Lower lobe of right lung (tissue), 2 donors: ENCODE measurements at regions not wholly inside any gene's neighbourhood (a gene's known extent, or its start where the extent isn't known, plus 50 kb on each side); places are given as distances from the start of the nearest gene placed in this dataset.
"Not testable (repeated sequence)": the region's sequence is repeated elsewhere in the genome, so short reads cannot be mapped to it uniquely, and the experiment has no call there.

ENCODE experiments used
- ATAC-seq, 2 donors: fragments of 200-7000 bp; cut with Tn5 transposase; one replicate each; pipeline ENCODE4 v1.9.1; 2020 to 2022; ENCODE audit warnings: mild to moderate bottlenecking in 2 of 2, moderate library complexity in 2 of 2
- DNase-seq: peaks from one replicate; pipeline ENCODE4 v3.0.0-alpha.2; 2020
- H3K27ac ChIP-seq: fragments of 200-600 bp; one replicate; pipeline ENCODE4 v1.8.0; 2022
- H3K27me3 ChIP-seq: fragments of 200-600 bp; one replicate; pipeline ENCODE4 v1.8.0; 2022; ENCODE audit warnings: low read depth
- H3K36me3 ChIP-seq: fragments of 200-600 bp; one replicate; pipeline ENCODE4 v1.8.0; 2022; ENCODE audit warnings: mild to moderate bottlenecking
- H3K4me1 ChIP-seq: fragments of 200-600 bp; one replicate; pipeline ENCODE4 v1.8.0; 2022
- H3K4me3 ChIP-seq: fragments of 200-600 bp; one replicate; pipeline ENCODE4 v1.8.0; 2022; ENCODE audit warnings: mild to moderate bottlenecking
- H3K9me3 ChIP-seq: fragments of 200-600 bp; one replicate; pipeline ENCODE4 v1.8.0; 2022
- intact Hi-C: fragments of 100-400 bp; cut with DNase I; formaldehyde crosslinking; loops from one replicate; pipeline ENCODE4 v1.11.0; 2022
- TF ChIP-seq, protein P1 (sequence below): fragments of 200-600 bp; IDR thresholded peaks from one replicate; pipeline ENCODE4 v1.8.0; 2022; ENCODE audit warnings: antibody characterized with exemption, mild to moderate bottlenecking
- donor health status: DM: no; HTN: yes; CAD: no; lungs with severe emphysema.

DNA sequence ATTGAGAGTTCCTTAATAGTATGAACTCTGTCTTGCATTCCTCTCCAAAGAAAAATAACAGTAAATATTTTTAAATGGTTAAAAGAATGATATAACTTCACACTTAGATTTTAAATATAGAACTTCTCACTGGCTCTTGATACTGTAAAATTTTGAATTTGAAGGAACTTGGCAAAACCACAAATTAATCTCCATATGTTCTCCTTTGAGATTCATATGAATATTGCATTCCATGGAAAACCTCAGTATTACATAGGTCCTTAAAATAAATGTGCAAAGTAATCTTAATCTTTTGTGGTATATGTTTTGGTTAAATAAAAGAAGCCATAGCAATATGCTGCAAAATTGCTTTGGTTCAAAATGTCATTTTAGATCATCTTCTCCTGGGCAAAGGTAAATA lies 1137.6 kb upstream of the LRRTM3 start:
- no peak overlapping the region for H3K27ac ChIP-seq
- H3K4me1 ChIP-seq: no peaks in the 10 kb centered on the region
- intact Hi-C loops: no loop called here
- no peaks in the 10 kb centered on the region for H3K36me3 ChIP-seq
- H3K4me3 ChIP-seq: no peak overlapping the region
- H3K27me3 ChIP-seq: no peaks in the 10 kb centered on the region
- DNase-seq: no peak
- TF ChIP-seq, protein P1, sequence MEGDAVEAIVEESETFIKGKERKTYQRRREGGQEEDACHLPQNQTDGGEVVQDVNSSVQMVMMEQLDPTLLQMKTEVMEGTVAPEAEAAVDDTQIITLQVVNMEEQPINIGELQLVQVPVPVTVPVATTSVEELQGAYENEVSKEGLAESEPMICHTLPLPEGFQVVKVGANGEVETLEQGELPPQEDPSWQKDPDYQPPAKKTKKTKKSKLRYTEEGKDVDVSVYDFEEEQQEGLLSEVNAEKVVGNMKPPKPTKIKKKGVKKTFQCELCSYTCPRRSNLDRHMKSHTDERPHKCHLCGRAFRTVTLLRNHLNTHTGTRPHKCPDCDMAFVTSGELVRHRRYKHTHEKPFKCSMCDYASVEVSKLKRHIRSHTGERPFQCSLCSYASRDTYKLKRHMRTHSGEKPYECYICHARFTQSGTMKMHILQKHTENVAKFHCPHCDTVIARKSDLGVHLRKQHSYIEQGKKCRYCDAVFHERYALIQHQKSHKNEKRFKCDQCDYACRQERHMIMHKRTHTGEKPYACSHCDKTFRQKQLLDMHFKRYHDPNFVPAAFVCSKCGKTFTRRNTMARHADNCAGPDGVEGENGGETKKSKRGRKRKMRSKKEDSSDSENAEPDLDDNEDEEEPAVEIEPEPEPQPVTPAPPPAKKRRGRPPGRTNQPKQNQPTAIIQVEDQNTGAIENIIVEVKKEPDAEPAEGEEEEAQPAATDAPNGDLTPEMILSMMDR: no peak
- no peaks in the 10 kb centered on the region for H3K9me3 ChIP-seq
- ATAC-seq: no peak

DNA sequence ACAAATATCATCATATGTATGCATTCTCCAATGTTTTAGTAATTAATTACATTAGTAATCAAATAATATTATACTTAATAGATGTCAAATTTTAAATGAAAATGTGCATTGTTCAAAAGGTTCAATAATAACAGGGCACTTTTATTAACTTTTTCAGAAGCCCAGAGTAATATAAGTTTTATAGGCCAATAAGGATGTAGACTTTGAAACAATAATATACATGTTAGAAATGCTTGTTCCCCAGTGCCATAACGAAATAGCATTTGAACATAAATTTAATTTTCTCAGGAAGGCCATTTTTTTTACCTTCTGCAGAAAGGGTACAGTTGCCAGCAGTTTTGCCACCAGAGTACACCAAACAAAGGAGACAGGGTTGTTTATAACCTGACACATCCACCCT lies 1133.9 kb upstream of the LRRTM3 start:
- intact Hi-C loops: no loop called here
- no peak overlapping the region for H3K27ac ChIP-seq
- no peaks in the 10 kb centered on the region for H3K9me3 ChIP-seq
- ATAC-seq (no peak), DNase-seq (no peak)
- TF ChIP-seq, protein P1: no peak
- H3K36me3 ChIP-seq: no peaks in the 10 kb centered on the region
- H3K4me3 ChIP-seq: no peak overlapping the region
- no peaks in the 10 kb centered on the region for H3K4me1 ChIP-seq
- no peaks in the 10 kb centered on the region for H3K27me3 ChIP-seq

DNA sequence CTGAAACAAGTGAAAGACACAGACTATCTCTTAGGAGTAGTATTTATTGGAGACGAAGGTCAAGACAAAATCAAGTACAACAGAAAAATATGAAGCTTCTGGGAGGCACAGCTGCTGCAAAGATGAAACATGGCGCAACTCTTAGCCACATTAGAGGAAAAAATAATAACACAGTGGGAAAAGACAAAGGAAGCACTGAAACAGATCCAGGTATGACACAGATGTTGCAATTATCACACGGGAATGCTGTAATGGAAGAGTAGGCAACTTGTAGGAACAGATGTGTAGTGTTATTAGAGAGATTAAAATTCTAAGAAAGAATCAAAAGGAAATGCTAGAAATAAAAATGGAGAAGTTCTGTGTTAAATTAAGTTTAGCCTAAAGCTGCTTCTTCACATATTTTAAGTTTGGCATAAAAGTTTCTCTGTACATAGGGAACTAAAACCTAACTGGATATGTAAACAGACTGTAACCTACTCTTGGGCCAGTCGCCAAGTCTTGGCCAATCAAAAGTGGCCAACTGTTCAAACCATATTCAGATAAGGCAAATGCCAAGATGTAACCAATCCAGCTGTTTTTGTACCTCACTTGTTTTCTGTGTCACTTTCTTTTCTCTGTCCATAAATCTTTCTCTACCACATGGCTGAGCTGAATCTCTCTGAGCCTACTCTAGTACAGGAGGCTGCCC lies 1132.0 kb upstream of the LRRTM3 start:
- TF ChIP-seq, protein P1: no peak
- Histone ChIP-seq H3K4me3 (no peak overlapping the region), H3K36me3 (no peaks in the 10 kb centered on the region), H3K9me3 (no peaks in the 10 kb centered on the region), H3K27me3 (no peaks in the 10 kb centered on the region), H3K4me1 (no peaks in the 10 kb centered on the region), H3K27ac (no peak overlapping the region)
- ATAC-seq (peak in 1 of 2 donors; percentile 11), DNase-seq (no peak)
- intact Hi-C loops: no loop called here

DNA sequence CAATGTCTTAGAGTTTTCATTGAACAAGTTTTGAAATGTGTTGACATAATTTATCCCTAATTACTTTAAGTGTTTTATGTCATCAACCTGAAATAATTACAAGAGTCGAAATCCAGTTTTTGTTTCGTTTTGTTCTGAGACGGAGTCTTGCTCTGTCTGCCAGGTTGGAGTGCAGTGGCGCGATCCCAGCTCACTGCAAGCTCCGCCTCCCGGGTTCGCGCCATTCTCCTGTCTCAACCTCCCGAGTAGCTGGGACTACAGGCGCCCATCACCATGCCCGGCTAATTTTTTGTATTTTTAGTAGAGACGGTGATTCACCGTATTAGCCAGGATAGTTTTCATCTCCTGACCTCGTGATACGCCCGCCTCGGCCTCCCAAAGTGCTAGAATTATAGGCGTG lies 1131.0 kb upstream of the LRRTM3 start:
- H3K9me3 ChIP-seq, DNase-seq, H3K27ac ChIP-seq, H3K4me3 ChIP-seq, H3K36me3 ChIP-seq, H3K4me1 ChIP-seq, intact Hi-C loops, H3K27me3 ChIP-seq, ATAC-seq: not testable (repeated sequence)

GRCh38 chr10:65796472-65796871 lies 1129.4 kb upstream of the LRRTM3 start:
- ATAC-seq (no peak), DNase-seq (no peak)
- Histone ChIP-seq H3K36me3 (no peaks in the 10 kb centered on the region), H3K4me3 (no peak overlapping the region), H3K4me1 (no peaks in the 10 kb centered on the region), H3K27me3 (no peaks in the 10 kb centered on the region), H3K27ac (no peak overlapping the region), H3K9me3 (no peaks in the 10 kb centered on the region)
- intact Hi-C loops: no loop called here
- TF ChIP-seq, protein P1: no peak

- DNase-seq (no peak), ATAC-seq (no peak)
- H3K27me3 ChIP-seq: no peaks in the 10 kb centered on the region
- H3K4me3 ChIP-seq: no peak overlapping the region
- H3K4me1 ChIP-seq: no peaks in the 10 kb centered on the region
- no peaks in the 10 kb centered on the region for H3K36me3 ChIP-seq
- no peaks in the 10 kb centered on the region for H3K9me3 ChIP-seq
- TF ChIP-seq, protein P1: no peak
- intact Hi-C loops: no loop called here
- H3K27ac ChIP-seq: no peak overlapping the region
These were observed 1127.7 kb upstream of the LRRTM3 start for GRCh38 chr10:65798133-65798532.
